ENCODE measurements at regions not wholly inside any gene's neighbourhood (a gene's known extent, or its start where the extent isn't known, plus 50 kb on each side); places are given as distances from the start of the nearest gene placed in this dataset.

- DNase-seq: no peak
These were observed 75.3 kb upstream of the TSPAN8 start for GRCh38 chr12:71233083-71233482.

GRCh38 chr12:71230542-71230941 is 72.7 kb upstream of the TSPAN8 start:
- no peak for DNase-seq

GRCh38 chr12:71223139-71223538 is 65.3 kb upstream of the TSPAN8 start:
- DNase-seq: no peak

- DNase-seq: no peak
These were observed 64.6 kb upstream of the TSPAN8 start for GRCh38 chr12:71222436-71222835.

GRCh38 chr12:71220260-71220659 is 62.5 kb upstream of the TSPAN8 start:
- no peak for DNase-seq

- DNase-seq: no peak
These were observed 61.4 kb upstream of the TSPAN8 start for GRCh38 chr12:71219224-71219623.

GRCh38 chr12:71218616-71219015 is 60.8 kb upstream of the TSPAN8 start:
- DNase-seq: peak; percentile 51

- no peak for DNase-seq
These were observed 59.2 kb upstream of the TSPAN8 start for GRCh38 chr12:71216725-71217579.

- DNase-seq: no peak
These were observed 56.9 kb upstream of the TSPAN8 start for GRCh38 chr12:71214511-71215285.

GRCh38 chr12:71208053-71208685 is 50.4 kb upstream of the TSPAN8 start:
- no peak for DNase-seq

Measured in right forelimb (tissue), 1 donor.